ENCODE measurements at regions not wholly inside any gene's neighbourhood (a gene's known extent, or its start where the extent isn't known, plus 50 kb on each side); places are given as distances from the start of the nearest gene placed in this dataset.
A peak's percentile ranks its signal among the peaks of the same experiment; 100 is the strongest.

GRCh38 chr11:10371926-10372641 is 67.2 kb downstream of the ADM start:
- no peak overlapping the region for H3K27ac ChIP-seq

GRCh38 chr11:10373340-10373739 is 68.5 kb downstream of the ADM start:
- peaks cover 11 to 17% of the 10 kb centered on the region in 2 donors for H3K4me1 ChIP-seq (ENCODE audit: control insufficient read depth in 1 of 2, low read depth in 2 of 2)
- no peaks in the 10 kb centered on the region for H3K36me3 ChIP-seq
- H3K4me3 ChIP-seq, result no peak overlapping the region
- DNase-seq (ENCODE audit: low spot score) (no peak), ATAC-seq (ENCODE audit: insufficient number of reproducible peaks, low FRiP score, low read depth) (no peak)
- H3K27ac ChIP-seq, result no peak overlapping the region
- no peaks in the 10 kb centered on the region for H3K27me3 ChIP-seq (replicated peaks; ENCODE audit: insufficient read depth)
- TF ChIP-seq CTCF (IDR thresholded peaks at IDR 0.05), result no peak
- H3K9me3 ChIP-seq, result no peaks in the 10 kb centered on the region

More at GRCh38 chr11:10371926-10372641, 67.2 kb downstream of the ADM start:
- Histone ChIP-seq H3K4me3 (no peak overlapping the region), H3K9me3 (no peaks in the 10 kb centered on the region), H3K36me3 (no peaks in the 10 kb centered on the region), H3K27me3 (replicated peaks; ENCODE audit: insufficient read depth) (no peaks in the 10 kb centered on the region), H3K4me1 (ENCODE audit: control insufficient read depth in 1 of 2, low read depth in 2 of 2) (peaks cover 11 to 13% of the 10 kb centered on the region in 2 donors)
- no peak for DNase-seq (ENCODE audit: low spot score)
- no peak for TF ChIP-seq CTCF (IDR thresholded peaks at IDR 0.05)
- ATAC-seq (ENCODE audit: insufficient number of reproducible peaks, low FRiP score, low read depth), result no peak

GRCh38 chr11:10373929-10374328 is 69.1 kb downstream of the ADM start:
- H3K4me3 ChIP-seq, result no peak overlapping the region
- ATAC-seq (ENCODE audit: insufficient number of reproducible peaks, low FRiP score, low read depth) (no peak), DNase-seq (ENCODE audit: low spot score) (no peak)
- no peak for TF ChIP-seq CTCF (IDR thresholded peaks at IDR 0.05)
- H3K27ac ChIP-seq, result no peak overlapping the region
- no peaks in the 10 kb centered on the region for H3K36me3 ChIP-seq
- H3K9me3 ChIP-seq, result no peaks in the 10 kb centered on the region
- no peaks in the 10 kb centered on the region for H3K27me3 ChIP-seq (replicated peaks; ENCODE audit: insufficient read depth)
- peaks cover 11 to 17% of the 10 kb centered on the region in 2 donors for H3K4me1 ChIP-seq (ENCODE audit: control insufficient read depth in 1 of 2, low read depth in 2 of 2)

- no peak for DNase-seq (ENCODE audit: low spot score)
- H3K9me3 ChIP-seq, result no peaks in the 10 kb centered on the region
- no peak overlapping the region for H3K27ac ChIP-seq
- H3K36me3 ChIP-seq, result no peaks in the 10 kb centered on the region
- H3K4me3 ChIP-seq, result no peak overlapping the region
- no peaks in the 10 kb centered on the region for H3K27me3 ChIP-seq (replicated peaks; ENCODE audit: insufficient read depth)
- TF ChIP-seq CTCF (IDR thresholded peaks at IDR 0.05), result no peak
- H3K4me1 ChIP-seq (ENCODE audit: control insufficient read depth in 1 of 2, low read depth in 2 of 2), result peaks cover 14 to 17% of the 10 kb centered on the region in 2 donors
- no peak for ATAC-seq (ENCODE audit: insufficient number of reproducible peaks, low FRiP score, low read depth)
These were observed 69.5 kb downstream of the ADM start for GRCh38 chr11:10374386-10374785.

GRCh38 chr11:10375280-10375971 is 70.6 kb downstream of the ADM start:
- H3K9me3 ChIP-seq, result no peaks in the 10 kb centered on the region
- DNase-seq (ENCODE audit: low spot score), result no peak
- peak overlapping the region in 1 of 2 donors; percentile 32 for H3K27ac ChIP-seq
- peaks cover 17 to 25% of the 10 kb centered on the region in 2 donors for H3K4me1 ChIP-seq (ENCODE audit: control insufficient read depth in 1 of 2, low read depth in 2 of 2)
- no peak overlapping the region for H3K4me3 ChIP-seq
- ATAC-seq (ENCODE audit: insufficient number of reproducible peaks, low FRiP score, low read depth), result no peak
- TF ChIP-seq CTCF (IDR thresholded peaks at IDR 0.05), result no peak
- no peaks in the 10 kb centered on the region for H3K36me3 ChIP-seq
- H3K27me3 ChIP-seq (replicated peaks; ENCODE audit: insufficient read depth), result no peaks in the 10 kb centered on the region
